SU-DHL-6 (cell line): ENCODE measurements at regions not wholly inside any gene's neighbourhood (a gene's known extent, or its start where the extent isn't known, plus 50 kb on each side); places are given as distances from the start of the nearest gene placed in this dataset.

Experiments
- H2AFZ ChIP-seq: fragments of 200-600 bp; sonication (generic); 2 replicates; pipeline ENCODE4 v1.6.1; 2014; ENCODE audit warnings: low read depth, mild to moderate bottlenecking, moderate library complexity, mixed read lengths, antibody characterized with exemption, low read length; ENCODE audit not compliant: severe bottlenecking
- H3F3A ChIP-seq: fragments of 200-600 bp; shearing (Covaris generic); 2 replicates; pipeline ENCODE4 v1.6.0; 2016; ENCODE audit warnings: antibody characterized with exemption, mild to moderate bottlenecking; ENCODE audit not compliant: insufficient read depth
- H3K27ac ChIP-seq: fragments of 200-600 bp; sonication (generic); 2 replicates; pipeline ENCODE4 v1.5.1; 2016; ENCODE audit warnings: low read depth, mild to moderate bottlenecking, low read length, moderate library complexity, mixed read lengths
- H3K27me3 ChIP-seq: fragments of 200-600 bp; sonication (generic), shearing (Covaris generic); 2 replicates; pipeline ENCODE4 v1.6.0; 2014; ENCODE audit warnings: mild to moderate bottlenecking, low read length
- H3K36me3 ChIP-seq: fragments of 200-600 bp; sonication (generic); 2 replicates; pipeline ENCODE4 v1.6.1; 2014; ENCODE audit warnings: mild to moderate bottlenecking, low read length, mixed read lengths
- H3K4me2 ChIP-seq: fragments of 300-600, 200-600 bp; shearing (Covaris generic), sonication (generic); 2 replicates; pipeline ENCODE4 v1.6.0; 2014; ENCODE audit warnings: low read length, low read depth, mild to moderate bottlenecking; ENCODE audit not compliant: poor library complexity, severe bottlenecking
- H3K4me3 ChIP-seq: fragments of 200-600 bp; sonication (generic); 2 replicates; pipeline ENCODE4 v1.5.1; 2014; ENCODE audit warnings: antibody characterized with exemption, low read length, mild to moderate bottlenecking, mixed read lengths; ENCODE audit not compliant: insufficient read depth, poor library complexity, severe bottlenecking
- H3K79me2 ChIP-seq: fragments of 200-600 bp; sonication (generic); 2 replicates; pipeline ENCODE4 v1.6.1; 2014; ENCODE audit warnings: mild to moderate bottlenecking, low read length, moderate library complexity; ENCODE audit not compliant: insufficient read depth
- H3K9ac ChIP-seq: fragments of 200-600 bp; sonication (generic); 2 replicates; pipeline ENCODE4 v1.7.0; 2014; ENCODE audit warnings: mild to moderate bottlenecking, low read length
- H3K9me2 ChIP-seq: fragments of 200-600 bp; sonication (generic); replicated peaks from 2 replicates; pipeline ENCODE4 v1.6.1; 2014; ENCODE audit warnings: low read length; ENCODE audit not compliant: insufficient read depth
- H3K9me3 ChIP-seq: fragments of 200-600 bp; sonication (generic); 2 replicates; pipeline ENCODE4 v1.6.1; 2014; ENCODE audit warnings: low read length, mixed read lengths; ENCODE audit not compliant: insufficient read depth
- H4K20me1 ChIP-seq: fragments of 200-600 bp; sonication (generic); 2 replicates; pipeline ENCODE4 v1.6.1; 2014; ENCODE audit warnings: low read depth, mild to moderate bottlenecking, antibody characterized with exemption, low read length, moderate library complexity, mixed read lengths
- CTCF ChIP-seq: fragments of 200-600 bp; sonication (generic); IDR thresholded peaks from one replicate; pipeline ENCODE4 v1.5.1; 2017; ENCODE audit warnings: antibody characterized with exemption, mild to moderate bottlenecking, low read length, moderate library complexity; ENCODE audit not compliant: insufficient read depth, poor library complexity, severe bottlenecking
- EZH2phosphoT487 ChIP-seq: fragments of 200-600 bp; sonication (generic), shearing (Covaris generic); conservative IDR thresholded peaks from 2 replicates; pipeline ENCODE4 v1.6.1; 2018; ENCODE audit warnings: mild to moderate bottlenecking, antibody characterized with exemption, low read length, moderate library complexity, mixed read lengths

- Histone ChIP-seq H3K9me2 (no peaks in the 10 kb centered on the region), H3K9me3 (0 out of 2 replicates have a peak, but pooled peaks cover 4% of the 10 kb centered on the region), H4K20me1 (no peaks in the 10 kb centered on the region), H3K4me3 (no peak overlapping the region), H3K36me3 (no peaks in the 10 kb centered on the region), H3K27me3 (no peaks in the 10 kb centered on the region), H2AFZ (no peak overlapping the region), H3K4me2 (no peak overlapping the region), H3K79me2 (no peaks in the 10 kb centered on the region), H3K27ac (no peak overlapping the region), H3F3A (no peaks in the 10 kb centered on the region), H3K9ac (no peak overlapping the region)
- no peak for TF ChIP-seq CTCF
- no peak for TF ChIP-seq EZH2phosphoT487
Observed at GRCh38 chr5:54632131-54632701, 114.7 kb downstream of the SNX18 start.

GRCh38 chr5:54630738-54631359 is 113.3 kb downstream of the SNX18 start:
- Histone ChIP-seq H3K9me3 (0 out of 2 replicates have a peak, but pooled peaks cover 4% of the 10 kb centered on the region), H3K4me2 (no peak overlapping the region), H3K27ac (no peak overlapping the region), H2AFZ (no peak overlapping the region), H3K36me3 (no peaks in the 10 kb centered on the region), H3K9me2 (no peaks in the 10 kb centered on the region), H3K27me3 (no peaks in the 10 kb centered on the region), H3F3A (no peaks in the 10 kb centered on the region), H3K4me3 (no peak overlapping the region), H3K9ac (no peak overlapping the region), H4K20me1 (no peaks in the 10 kb centered on the region), H3K79me2 (no peaks in the 10 kb centered on the region)
- TF ChIP-seq EZH2phosphoT487 (no peak), CTCF (no peak)

- Histone ChIP-seq H3K4me3 (no peak overlapping the region), H3K27me3 (no peaks in the 10 kb centered on the region)
- no peak for TF ChIP-seq EZH2phosphoT487
- TF ChIP-seq CTCF, result no peak
Observed at GRCh38 chr5:54629115-54629514, 111.6 kb downstream of the SNX18 start.

More at GRCh38 chr5:54629115-54629514, 111.6 kb downstream of the SNX18 start:
- Histone ChIP-seq H4K20me1 (no peaks in the 10 kb centered on the region), H2AFZ (no peak overlapping the region), H3F3A (no peaks in the 10 kb centered on the region), H3K9me2 (no peaks in the 10 kb centered on the region), H3K36me3 (no peaks in the 10 kb centered on the region), H3K9me3 (0 out of 2 replicates have a peak, but pooled peaks cover 4% of the 10 kb centered on the region), H3K9ac (no peak overlapping the region), H3K79me2 (no peaks in the 10 kb centered on the region), H3K27ac (no peak overlapping the region), H3K4me2 (no peak overlapping the region)
